PC-9 (cell line): ENCODE measurements at regions not wholly inside any gene's neighbourhood (a gene's known extent, or its start where the extent isn't known, plus 50 kb on each side); places are given as distances from the start of the nearest gene placed in this dataset.

Source experiments
- EZH2 ChIP-seq: fragments of 200-600 bp; sonication (generic); IDR thresholded peaks from 2 replicates; pipeline ENCODE4 v1.8.0; 2017; ENCODE audit warnings: antibody characterized with exemption, low read depth
- TF ChIP-seq, protein P1 (sequence below): fragments of 200-600 bp; sonication (generic); conservative IDR thresholded peaks from 2 replicates; pipeline ENCODE4 v1.6.1; 2017; ENCODE audit warnings: mixed run types, antibody characterized with exemption, mild to moderate bottlenecking, moderate library complexity

DNA sequence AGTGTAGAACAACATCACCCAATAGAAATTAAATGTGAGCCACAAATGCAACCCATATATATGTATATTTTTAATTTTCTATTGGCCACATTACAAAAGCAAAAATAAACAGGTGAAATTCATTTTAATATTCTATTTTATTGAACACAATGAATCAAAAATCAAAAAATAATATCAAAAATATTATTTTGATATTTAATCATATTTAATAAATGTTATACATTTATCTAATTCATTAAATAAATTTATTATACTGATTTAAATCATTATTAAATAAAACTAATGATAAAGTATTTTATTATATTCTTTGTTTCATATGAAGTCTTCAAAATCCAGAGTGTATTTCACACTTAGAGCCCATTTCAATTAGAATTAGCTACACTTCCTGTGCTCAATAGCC, 98.4 kb upstream of the MANEA start:
- TF ChIP-seq, protein P1, sequence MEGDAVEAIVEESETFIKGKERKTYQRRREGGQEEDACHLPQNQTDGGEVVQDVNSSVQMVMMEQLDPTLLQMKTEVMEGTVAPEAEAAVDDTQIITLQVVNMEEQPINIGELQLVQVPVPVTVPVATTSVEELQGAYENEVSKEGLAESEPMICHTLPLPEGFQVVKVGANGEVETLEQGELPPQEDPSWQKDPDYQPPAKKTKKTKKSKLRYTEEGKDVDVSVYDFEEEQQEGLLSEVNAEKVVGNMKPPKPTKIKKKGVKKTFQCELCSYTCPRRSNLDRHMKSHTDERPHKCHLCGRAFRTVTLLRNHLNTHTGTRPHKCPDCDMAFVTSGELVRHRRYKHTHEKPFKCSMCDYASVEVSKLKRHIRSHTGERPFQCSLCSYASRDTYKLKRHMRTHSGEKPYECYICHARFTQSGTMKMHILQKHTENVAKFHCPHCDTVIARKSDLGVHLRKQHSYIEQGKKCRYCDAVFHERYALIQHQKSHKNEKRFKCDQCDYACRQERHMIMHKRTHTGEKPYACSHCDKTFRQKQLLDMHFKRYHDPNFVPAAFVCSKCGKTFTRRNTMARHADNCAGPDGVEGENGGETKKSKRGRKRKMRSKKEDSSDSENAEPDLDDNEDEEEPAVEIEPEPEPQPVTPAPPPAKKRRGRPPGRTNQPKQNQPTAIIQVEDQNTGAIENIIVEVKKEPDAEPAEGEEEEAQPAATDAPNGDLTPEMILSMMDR, result no peak
- no peak for TF ChIP-seq EZH2
